ENCODE measurements at regions not wholly inside any gene's neighbourhood (a gene's known extent, or its start where the extent isn't known, plus 50 kb on each side); places are given as distances from the start of the nearest gene placed in this dataset.

- TF ChIP-seq MAX (IDR thresholded peaks at IDR 0.05; ENCODE audit: insufficient read depth, insufficient read length) (no peak), FOS (IDR thresholded peaks at IDR 0.05; ENCODE audit: borderline replicate concordance, insufficient read depth, low read length) (no peak), EZH2 (IDR thresholded peaks at IDR 0.05; ENCODE audit: borderline replicate concordance, low read depth, low read length, severe bottlenecking) (no peak), MYC (IDR thresholded peaks at IDR 0.05; ENCODE audit: low read depth, low read length) (no peak), CTCF (IDR thresholded peaks at IDR 0.05; ENCODE audit: extremely low read depth in 1 of 2, insufficient read depth in 1 of 2, low read depth in 1 of 2, low read length in 2 of 2) (no peak), GATA2 (IDR thresholded peaks at IDR 0.05; ENCODE audit: insufficient read depth, insufficient read length, low read depth, low read length) (no peak)
- ChIA-PET POLR2A (no interaction called here), CTCF (no interaction called here)
- FAIRE-seq (no peak), DNase-seq (ENCODE audit: low read depth, low spot score) (no peak)
- Histone ChIP-seq H3K79me2 (ENCODE audit: control insufficient read depth, insufficient read depth, low read length) (no peaks in the 10 kb centered on the region), H3K36me3 (ENCODE audit: control insufficient read depth in 2 of 2, extremely low read depth in 1 of 2, insufficient read depth in 2 of 2, low read length in 2 of 2) (no peaks in the 10 kb centered on the region), H3K4me1 (ENCODE audit: control insufficient read depth, extremely low read depth, insufficient read depth, low read length) (no peaks in the 10 kb centered on the region), H2AFZ (ENCODE audit: low read depth, low read length) (no peak overlapping the region), H3K4me2 (ENCODE audit: insufficient read depth, low read length) (no peak overlapping the region), H3K9me1 (replicated peaks; ENCODE audit: control insufficient read depth, extremely low read depth, insufficient read depth, low read length) (no peaks in the 10 kb centered on the region), H3K9ac (replicated peaks; ENCODE audit: extremely low read depth, insufficient read depth, low read length) (no peak overlapping the region), H3K4me3 (replicated peaks in 1 of 3; ENCODE audit: insufficient read depth in 1 of 3, low read depth in 1 of 3, low read length in 3 of 3) (no peak overlapping the region), H3K27me3 (ENCODE audit: control insufficient read depth in 2 of 2, insufficient read depth in 2 of 2, low read length in 2 of 2) (no peaks in the 10 kb centered on the region), H4K20me1 (replicated peaks; ENCODE audit: control insufficient read depth, extremely low read depth, insufficient read depth, low read length) (no peaks in the 10 kb centered on the region), H3K27ac (ENCODE audit: insufficient read depth, low read depth, low read length) (no peak overlapping the region), H3K9me3 (replicated peaks; ENCODE audit: control insufficient read depth, insufficient read depth, low read length) (no peaks in the 10 kb centered on the region)
- dilution Hi-C loops (cut with MboI; ENCODE audit: extremely low pct_ligation_motif_present, low sequenced_read_pairs) (no loop called here), intact Hi-C loops (cut with micrococcal nuclease) (no loop called here)
- BruUV-seq (replicated peaks): no TSS peak
Observed at GRCh38 chr11:96713301-96713700, 323.5 kb downstream of the JRKL start.

GRCh38 chr11:96714689-96715088, 324.9 kb downstream of the JRKL start:
- BruUV-seq (replicated peaks): no TSS peak
- FAIRE-seq: no peak

More at GRCh38 chr11:96714689-96715088, 324.9 kb downstream of the JRKL start:
- no peaks in the 10 kb centered on the region for H4K20me1 ChIP-seq (replicated peaks; ENCODE audit: control insufficient read depth, extremely low read depth, insufficient read depth, low read length)
- DNase-seq (ENCODE audit: low read depth, low spot score): no peak
- H3K9ac ChIP-seq (replicated peaks; ENCODE audit: extremely low read depth, insufficient read depth, low read length): no peak overlapping the region
- no peaks in the 10 kb centered on the region for H3K79me2 ChIP-seq (ENCODE audit: control insufficient read depth, insufficient read depth, low read length)
- intact Hi-C loops (cut with micrococcal nuclease) (no loop called here), dilution Hi-C loops (cut with MboI; ENCODE audit: extremely low pct_ligation_motif_present, low sequenced_read_pairs) (no loop called here)
- POLR2A ChIA-PET: no interaction called here
- H3K4me3 ChIP-seq (replicated peaks in 1 of 3; ENCODE audit: insufficient read depth in 1 of 3, low read depth in 1 of 3, low read length in 3 of 3): no peak overlapping the region
- TF ChIP-seq MAX (IDR thresholded peaks at IDR 0.05; ENCODE audit: insufficient read depth, insufficient read length) (no peak), GATA2 (IDR thresholded peaks at IDR 0.05; ENCODE audit: insufficient read depth, insufficient read length, low read depth, low read length) (no peak)
- no peaks in the 10 kb centered on the region for H3K9me3 ChIP-seq (replicated peaks; ENCODE audit: control insufficient read depth, insufficient read depth, low read length)
- no peak overlapping the region for H3K4me2 ChIP-seq (ENCODE audit: insufficient read depth, low read length)
- H3K9me1 ChIP-seq (replicated peaks; ENCODE audit: control insufficient read depth, extremely low read depth, insufficient read depth, low read length): no peaks in the 10 kb centered on the region
- CTCF ChIA-PET: no interaction called here
- H3K27ac ChIP-seq (ENCODE audit: insufficient read depth, low read depth, low read length): no peak overlapping the region
- no peaks in the 10 kb centered on the region for H3K36me3 ChIP-seq (ENCODE audit: control insufficient read depth in 2 of 2, extremely low read depth in 1 of 2, insufficient read depth in 2 of 2, low read length in 2 of 2)
- no peaks in the 10 kb centered on the region for H3K27me3 ChIP-seq (ENCODE audit: control insufficient read depth in 2 of 2, insufficient read depth in 2 of 2, low read length in 2 of 2)
- H2AFZ ChIP-seq (ENCODE audit: low read depth, low read length): no peak overlapping the region
- H3K4me1 ChIP-seq (ENCODE audit: control insufficient read depth, extremely low read depth, insufficient read depth, low read length): no peaks in the 10 kb centered on the region

Data from endothelial cell of umbilical vein (primary cell).